ENCODE measurements at regions not wholly inside any gene's neighbourhood (a gene's known extent, or its start where the extent isn't known, plus 50 kb on each side); places are given as distances from the start of the nearest gene placed in this dataset.

- no peak for TF ChIP-seq EZH2 (IDR thresholded peaks at IDR 0.05; ENCODE audit: insufficient read depth, poor library complexity, severe bottlenecking)
- no peak for TF ChIP-seq EZH2phosphoT487 (IDR thresholded peaks at IDR 0.05; ENCODE audit: insufficient read depth, low read depth)
Observed at GRCh38 chr2:19580264-19580663, 221.8 kb upstream of the OSR1 start.
